ENCODE measurements at regions not wholly inside any gene's neighbourhood (a gene's known extent, or its start where the extent isn't known, plus 50 kb on each side); places are given as distances from the start of the nearest gene placed in this dataset.
"Not testable (repeated sequence)": the region's sequence is repeated elsewhere in the genome, so short reads cannot be mapped to it uniquely, and the experiment has no call there.

GRCh38 chr5:87599778-87600177 is 187.0 kb upstream of the CCNH start:
- H4K20me1 ChIP-seq (ENCODE audit: insufficient read depth): no peaks in the 10 kb centered on the region
- no peak overlapping the region for H3K4me3 ChIP-seq (IDR thresholded peaks at IDR 0.05; ENCODE audit: insufficient read depth, low read depth, low read length)
- H3K27me3 ChIP-seq (ENCODE audit: insufficient read depth, low read depth): no peaks in the 10 kb centered on the region
- H2AFZ ChIP-seq (ENCODE audit: low read depth): no peak overlapping the region
- no peak overlapping the region for H3K9ac ChIP-seq
- H3K27ac ChIP-seq: no peak overlapping the region
- no peaks in the 10 kb centered on the region for H3K79me2 ChIP-seq (ENCODE audit: insufficient read depth, low read depth)
- no peaks in the 10 kb centered on the region for H3K4me1 ChIP-seq (ENCODE audit: low read depth, poor library complexity, severe bottlenecking)
- H3K36me3 ChIP-seq (ENCODE audit: insufficient read depth): no peaks in the 10 kb centered on the region
- TF ChIP-seq, protein P1, sequence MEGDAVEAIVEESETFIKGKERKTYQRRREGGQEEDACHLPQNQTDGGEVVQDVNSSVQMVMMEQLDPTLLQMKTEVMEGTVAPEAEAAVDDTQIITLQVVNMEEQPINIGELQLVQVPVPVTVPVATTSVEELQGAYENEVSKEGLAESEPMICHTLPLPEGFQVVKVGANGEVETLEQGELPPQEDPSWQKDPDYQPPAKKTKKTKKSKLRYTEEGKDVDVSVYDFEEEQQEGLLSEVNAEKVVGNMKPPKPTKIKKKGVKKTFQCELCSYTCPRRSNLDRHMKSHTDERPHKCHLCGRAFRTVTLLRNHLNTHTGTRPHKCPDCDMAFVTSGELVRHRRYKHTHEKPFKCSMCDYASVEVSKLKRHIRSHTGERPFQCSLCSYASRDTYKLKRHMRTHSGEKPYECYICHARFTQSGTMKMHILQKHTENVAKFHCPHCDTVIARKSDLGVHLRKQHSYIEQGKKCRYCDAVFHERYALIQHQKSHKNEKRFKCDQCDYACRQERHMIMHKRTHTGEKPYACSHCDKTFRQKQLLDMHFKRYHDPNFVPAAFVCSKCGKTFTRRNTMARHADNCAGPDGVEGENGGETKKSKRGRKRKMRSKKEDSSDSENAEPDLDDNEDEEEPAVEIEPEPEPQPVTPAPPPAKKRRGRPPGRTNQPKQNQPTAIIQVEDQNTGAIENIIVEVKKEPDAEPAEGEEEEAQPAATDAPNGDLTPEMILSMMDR (conservative IDR thresholded peaks at IDR 0.05; ENCODE audit: low read depth, low read length): no peak
- H3K4me2 ChIP-seq: no peak overlapping the region

DNA sequence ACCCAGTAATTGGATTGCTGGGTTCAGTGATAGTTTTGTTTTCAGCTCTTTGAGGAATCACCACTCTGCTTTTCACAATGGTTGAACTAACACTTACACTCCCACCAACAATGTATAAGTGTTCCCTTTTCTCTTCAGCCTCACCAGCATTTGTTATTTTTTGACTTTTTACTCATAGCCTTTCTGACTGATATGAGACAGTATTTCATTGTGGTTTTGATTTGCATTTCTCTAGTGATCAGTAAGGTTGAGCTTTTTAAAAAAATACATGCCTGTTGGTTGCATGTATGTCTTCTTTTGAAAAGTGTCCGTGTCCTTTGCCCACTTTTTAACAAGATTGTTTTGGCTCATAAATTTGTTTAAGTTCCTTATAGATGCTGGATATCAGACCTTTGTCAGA is 185.7 kb upstream of the CCNH start:
- Histone ChIP-seq H3K27ac (no peak overlapping the region), H2AFZ (ENCODE audit: low read depth) (no peak overlapping the region), H3K4me1 (ENCODE audit: low read depth, poor library complexity, severe bottlenecking) (no peaks in the 10 kb centered on the region), H3K79me2 (ENCODE audit: insufficient read depth, low read depth) (no peaks in the 10 kb centered on the region), H3K4me2 (no peak overlapping the region), H3K27me3 (ENCODE audit: insufficient read depth, low read depth) (no peaks in the 10 kb centered on the region), H4K20me1 (ENCODE audit: insufficient read depth) (no peaks in the 10 kb centered on the region), H3K9ac (no peak overlapping the region), H3K36me3 (ENCODE audit: insufficient read depth) (no peaks in the 10 kb centered on the region), H3K4me3 (IDR thresholded peaks at IDR 0.05; ENCODE audit: insufficient read depth, low read depth, low read length) (no peak overlapping the region)
- TF ChIP-seq, protein P1 (conservative IDR thresholded peaks at IDR 0.05; ENCODE audit: low read depth, low read length): no peak

DNA sequence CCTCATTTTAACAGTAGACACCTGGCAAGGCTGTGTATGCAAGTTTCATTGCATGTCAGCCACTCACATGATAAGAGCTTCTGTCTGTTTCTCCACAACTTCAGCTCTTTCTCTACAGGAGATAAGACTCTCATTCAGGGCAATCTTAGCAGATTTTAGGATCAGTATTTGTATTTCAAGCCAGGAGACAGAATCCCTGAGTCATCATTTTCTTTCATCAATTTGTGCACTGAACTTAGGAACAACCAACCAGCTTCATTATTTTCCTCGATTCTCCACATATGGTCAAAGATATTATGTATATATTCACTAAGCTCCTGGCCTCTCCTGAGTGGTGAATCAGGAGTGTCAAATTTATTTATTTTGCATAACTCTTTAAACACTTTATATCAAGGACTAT is 181.8 kb upstream of the CCNH start:
- TF ChIP-seq, protein P1 (conservative IDR thresholded peaks at IDR 0.05; ENCODE audit: low read depth, low read length): no peak
- Histone ChIP-seq H3K4me2 (no peak overlapping the region), H3K79me2 (ENCODE audit: insufficient read depth, low read depth) (no peaks in the 10 kb centered on the region), H3K36me3 (ENCODE audit: insufficient read depth) (no peaks in the 10 kb centered on the region), H3K4me3 (IDR thresholded peaks at IDR 0.05; ENCODE audit: insufficient read depth, low read depth, low read length) (no peak overlapping the region), H3K4me1 (ENCODE audit: low read depth, poor library complexity, severe bottlenecking) (no peaks in the 10 kb centered on the region), H3K9ac (no peak overlapping the region), H2AFZ (ENCODE audit: low read depth) (no peak overlapping the region), H4K20me1 (ENCODE audit: insufficient read depth) (no peaks in the 10 kb centered on the region), H3K27me3 (ENCODE audit: insufficient read depth, low read depth) (no peaks in the 10 kb centered on the region), H3K27ac (no peak overlapping the region)

DNA sequence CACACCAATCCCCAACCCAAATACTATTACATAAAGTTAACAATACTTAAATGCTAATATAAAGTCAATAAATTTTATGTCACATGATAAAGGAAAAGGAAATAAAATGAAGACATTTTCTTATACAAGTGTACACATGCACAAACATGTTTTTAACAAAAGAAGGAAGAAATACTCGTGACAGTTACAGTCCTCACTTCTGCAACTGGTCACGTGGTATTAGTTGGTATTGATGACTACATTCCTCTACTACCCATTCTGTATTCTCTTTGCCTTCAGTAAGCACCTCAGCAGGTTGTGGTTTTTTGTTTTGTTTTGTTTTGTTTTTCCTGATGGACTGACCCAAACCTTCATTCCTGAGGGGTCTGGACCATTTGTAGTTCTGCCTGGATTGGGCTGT is 176.9 kb upstream of the CCNH start:
- Histone ChIP-seq H3K36me3 (ENCODE audit: insufficient read depth) (no peaks in the 10 kb centered on the region), H4K20me1 (ENCODE audit: insufficient read depth) (no peaks in the 10 kb centered on the region), H2AFZ (ENCODE audit: low read depth) (no peak overlapping the region), H3K79me2 (ENCODE audit: insufficient read depth, low read depth) (no peaks in the 10 kb centered on the region), H3K9ac (no peak overlapping the region), H3K27ac (no peak overlapping the region), H3K27me3 (ENCODE audit: insufficient read depth, low read depth) (no peaks in the 10 kb centered on the region), H3K4me2 (no peak overlapping the region), H3K4me1 (ENCODE audit: low read depth, poor library complexity, severe bottlenecking) (no peaks in the 10 kb centered on the region), H3K4me3 (IDR thresholded peaks at IDR 0.05; ENCODE audit: insufficient read depth, low read depth, low read length) (no peak overlapping the region)
- TF ChIP-seq, protein P1 (conservative IDR thresholded peaks at IDR 0.05; ENCODE audit: low read depth, low read length): no peak

GRCh38 chr5:87588316-87588715 is 175.6 kb upstream of the CCNH start:
- H3K27ac ChIP-seq: no peak overlapping the region
- H3K4me1 ChIP-seq (ENCODE audit: low read depth, poor library complexity, severe bottlenecking): no peaks in the 10 kb centered on the region
- H3K4me2 ChIP-seq: no peak overlapping the region
- H4K20me1 ChIP-seq (ENCODE audit: insufficient read depth): no peaks in the 10 kb centered on the region
- no peaks in the 10 kb centered on the region for H3K36me3 ChIP-seq (ENCODE audit: insufficient read depth)
- TF ChIP-seq, protein P1 (conservative IDR thresholded peaks at IDR 0.05; ENCODE audit: low read depth, low read length): no peak
- no peak overlapping the region for H2AFZ ChIP-seq (ENCODE audit: low read depth)
- no peaks in the 10 kb centered on the region for H3K79me2 ChIP-seq (ENCODE audit: insufficient read depth, low read depth)
- no peak overlapping the region for H3K4me3 ChIP-seq (IDR thresholded peaks at IDR 0.05; ENCODE audit: insufficient read depth, low read depth, low read length)
- H3K9ac ChIP-seq: no peak overlapping the region
- no peaks in the 10 kb centered on the region for H3K27me3 ChIP-seq (ENCODE audit: insufficient read depth, low read depth)

DNA sequence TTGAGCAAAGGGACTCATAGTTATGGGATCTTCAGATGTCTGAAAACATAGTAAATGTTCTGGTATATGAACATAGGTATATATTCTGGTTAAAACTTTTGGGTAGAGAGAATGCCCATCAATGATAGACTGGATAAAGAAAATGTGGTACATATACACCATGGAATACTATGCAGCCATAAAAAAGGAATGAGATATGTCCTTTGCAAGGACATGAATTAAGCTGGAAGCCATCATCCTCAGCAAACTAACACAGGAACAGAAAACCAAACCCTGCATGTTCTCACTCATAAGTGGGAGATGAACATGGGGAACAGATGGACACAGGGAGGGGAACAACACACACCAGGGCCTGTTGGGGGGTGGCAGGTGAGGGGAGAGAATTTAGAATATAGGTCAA is 171.0 kb upstream of the CCNH start:
- not testable (repeated sequence) for H4K20me1 ChIP-seq (ENCODE audit: insufficient read depth); H3K4me3 ChIP-seq (IDR thresholded peaks at IDR 0.05; ENCODE audit: insufficient read depth, low read depth, low read length); H2AFZ ChIP-seq (ENCODE audit: low read depth); H3K79me2 ChIP-seq (ENCODE audit: insufficient read depth, low read depth); H3K4me1 ChIP-seq (ENCODE audit: low read depth, poor library complexity, severe bottlenecking); H3K36me3 ChIP-seq (ENCODE audit: insufficient read depth); H3K27me3 ChIP-seq (ENCODE audit: insufficient read depth, low read depth); H3K4me2 ChIP-seq; H3K9ac ChIP-seq; H3K27ac ChIP-seq
